Hematopoietic multipotent progenitor cell treated with erythropoietin and hydrocortisone succinate and interleukin-3 and kit ligand, for 6 days (in vitro differentiated cells): ENCODE measurements at regions not wholly inside any gene's neighbourhood (a gene's known extent, or its start where the extent isn't known, plus 50 kb on each side); places are given as distances from the start of the nearest gene placed in this dataset.

Source experiments
- DNase-seq: peaks from one replicate; pipeline ENCODE4 v3.0.0-alpha.2; 2015

GRCh38 chr18:67218556-67218955, 298.0 kb downstream of the DSEL start:
- no peak for DNase-seq

- peak; percentile 80 for DNase-seq
Observed at GRCh38 chr18:67217551-67218166, 298.9 kb downstream of the DSEL start.

- DNase-seq = no peak
Observed at GRCh38 chr18:67216846-67217245, 299.7 kb downstream of the DSEL start.

- DNase-seq = no peak
Observed at GRCh38 chr18:67215686-67216085, 300.8 kb downstream of the DSEL start.

GRCh38 chr18:67211646-67212045, 304.9 kb downstream of the DSEL start:
- no peak for DNase-seq

- no peak for DNase-seq
Observed at GRCh38 chr18:67200665-67201064, 315.9 kb downstream of the DSEL start.

- DNase-seq = peak; percentile 74
Observed at GRCh38 chr18:67199993-67200617, 316.4 kb downstream of the DSEL start.

GRCh38 chr18:67194886-67195285, 321.6 kb downstream of the DSEL start:
- no peak for DNase-seq

GRCh38 chr18:67192535-67192934, 324.0 kb downstream of the DSEL start:
- no peak for DNase-seq

- DNase-seq = no peak
Observed at GRCh38 chr18:67183398-67183797, 333.1 kb downstream of the DSEL start.

- DNase-seq = no peak
Observed at GRCh38 chr18:67179726-67180125, 336.8 kb downstream of the DSEL start.

GRCh38 chr18:67159662-67160061, 356.9 kb downstream of the DSEL start:
- DNase-seq = no peak

GRCh38 chr18:67154979-67155378, 361.5 kb downstream of the DSEL start:
- no peak for DNase-seq

- no peak for DNase-seq
Observed at GRCh38 chr18:67151366-67151765, 365.2 kb downstream of the DSEL start.

GRCh38 chr18:67145586-67146292, 370.8 kb downstream of the DSEL start:
- no peak for DNase-seq

- no peak for DNase-seq
Observed at GRCh38 chr18:67144329-67144728, 372.2 kb downstream of the DSEL start.

- no peak for DNase-seq
Observed at GRCh38 chr18:67143028-67143427, 373.5 kb downstream of the DSEL start.

GRCh38 chr18:67142604-67143003, 373.9 kb downstream of the DSEL start:
- no peak for DNase-seq

- DNase-seq = no peak
Observed at GRCh38 chr18:67140495-67140894, 376.0 kb downstream of the DSEL start.

- DNase-seq = no peak
Observed at GRCh38 chr18:67139899-67140298, 376.6 kb downstream of the DSEL start.

GRCh38 chr18:67135981-67136380, 380.5 kb downstream of the DSEL start:
- no peak for DNase-seq

GRCh38 chr18:67134911-67135310, 381.6 kb downstream of the DSEL start:
- DNase-seq = no peak

- DNase-seq = no peak
Observed at GRCh38 chr18:67133669-67134068, 382.9 kb downstream of the DSEL start.

GRCh38 chr18:67132919-67133318, 383.6 kb downstream of the DSEL start:
- no peak for DNase-seq
